Embryonic facial prominence (tissue), 1 donor: ENCODE measurements at regions not wholly inside any gene's neighbourhood (a gene's known extent, or its start where the extent isn't known, plus 50 kb on each side); places are given as distances from the start of the nearest gene placed in this dataset.
"Not testable (repeated sequence)": the region's sequence is repeated elsewhere in the genome, so short reads cannot be mapped to it uniquely, and the experiment has no call there.

Experiments
- DNase-seq: peaks from one replicate; pipeline ENCODE4 v3.0.0-alpha.2; 2016; ENCODE audit errors: extremely low spot score

- DNase-seq, result no peak
These were observed 76.7 kb downstream of the RIN2 start for GRCh38 chr20:19834783-19835182.

- no peak for DNase-seq
These were observed 77.6 kb downstream of the RIN2 start for GRCh38 chr20:19835533-19836222.

- no peak for DNase-seq
These were observed 80.4 kb downstream of the RIN2 start for GRCh38 chr20:19838468-19838867.

GRCh38 chr20:19839053-19839452 lies 81.0 kb downstream of the RIN2 start:
- no peak for DNase-seq

GRCh38 chr20:19840111-19840710 lies 82.2 kb downstream of the RIN2 start:
- no peak for DNase-seq

- DNase-seq, result no peak
These were observed 83.7 kb downstream of the RIN2 start for GRCh38 chr20:19841740-19842139.

- not testable (repeated sequence) for DNase-seq
These were observed 86.8 kb downstream of the RIN2 start for GRCh38 chr20:19844850-19845249.

GRCh38 chr20:19847383-19847782 lies 89.3 kb downstream of the RIN2 start:
- DNase-seq, result no peak

- DNase-seq, result peak; percentile 20
These were observed 91.5 kb downstream of the RIN2 start for GRCh38 chr20:19849341-19850197.

GRCh38 chr20:19850198-19850533 lies 92.1 kb downstream of the RIN2 start:
- DNase-seq, result no peak

GRCh38 chr20:19851861-19852260 lies 93.8 kb downstream of the RIN2 start:
- no peak for DNase-seq

- no peak for DNase-seq
These were observed 97.4 kb downstream of the RIN2 start for GRCh38 chr20:19855416-19855815.

- DNase-seq, result no peak
These were observed 100.7 kb downstream of the RIN2 start for GRCh38 chr20:19858466-19859371.

GRCh38 chr20:19859444-19859843 lies 101.4 kb downstream of the RIN2 start:
- DNase-seq, result no peak

- DNase-seq, result no peak
These were observed 102.7 kb downstream of the RIN2 start for GRCh38 chr20:19860737-19861136.

GRCh38 chr20:19861147-19861759 lies 103.2 kb downstream of the RIN2 start:
- DNase-seq, result no peak

- DNase-seq, result no peak
These were observed 106.1 kb downstream of the RIN2 start for GRCh38 chr20:19864130-19864529.

- no peak for DNase-seq
These were observed 108.0 kb downstream of the RIN2 start for GRCh38 chr20:19866070-19866469.

GRCh38 chr20:19867074-19867473 lies 109.0 kb downstream of the RIN2 start:
- DNase-seq, result no peak

- no peak for DNase-seq
These were observed 109.9 kb downstream of the RIN2 start for GRCh38 chr20:19867940-19868371.

GRCh38 chr20:19868441-19868840 lies 110.4 kb downstream of the RIN2 start:
- DNase-seq, result no peak
